Activated CD4-positive, alpha-beta T cell treated with anti-CD3 and anti-CD28 coated beads, Interleukin-2, amount 50 U/mL, for 16 hours (primary cell): ENCODE measurements at regions not wholly inside any gene's neighbourhood (a gene's known extent, or its start where the extent isn't known, plus 50 kb on each side); places are given as distances from the start of the nearest gene placed in this dataset.
"Not testable (repeated sequence)": the region's sequence is repeated elsewhere in the genome, so short reads cannot be mapped to it uniquely, and the experiment has no call there.

Experiments used
- DNase-seq: peaks from one replicate; pipeline ENCODE4 v3.0.0-alpha.2; 2020

- DNase-seq, result no peak
Measured at GRCh38 chr4:112776535-112776934, 139.6 kb downstream of the LARP7 start.

DNA sequence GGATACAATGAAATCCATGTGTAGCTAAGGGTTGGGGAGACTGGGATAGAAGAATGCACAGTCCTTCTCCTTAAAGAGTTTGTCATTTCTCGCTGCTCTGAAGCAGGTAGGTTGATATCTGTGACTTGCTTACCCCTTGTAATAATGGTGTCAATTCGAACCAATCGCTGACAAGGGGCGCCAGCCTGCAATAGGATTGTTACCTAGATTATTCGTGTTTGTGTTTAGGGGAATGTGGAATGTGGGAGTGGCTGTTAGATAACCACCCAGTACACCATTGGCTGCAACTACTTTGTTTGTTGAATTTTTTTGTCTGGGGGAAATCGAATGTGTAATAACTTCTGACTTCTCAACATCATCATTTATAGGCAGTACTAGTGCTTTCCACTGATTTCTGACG is 141.6 kb downstream of the LARP7 start:
- DNase-seq, result no peak

DNA sequence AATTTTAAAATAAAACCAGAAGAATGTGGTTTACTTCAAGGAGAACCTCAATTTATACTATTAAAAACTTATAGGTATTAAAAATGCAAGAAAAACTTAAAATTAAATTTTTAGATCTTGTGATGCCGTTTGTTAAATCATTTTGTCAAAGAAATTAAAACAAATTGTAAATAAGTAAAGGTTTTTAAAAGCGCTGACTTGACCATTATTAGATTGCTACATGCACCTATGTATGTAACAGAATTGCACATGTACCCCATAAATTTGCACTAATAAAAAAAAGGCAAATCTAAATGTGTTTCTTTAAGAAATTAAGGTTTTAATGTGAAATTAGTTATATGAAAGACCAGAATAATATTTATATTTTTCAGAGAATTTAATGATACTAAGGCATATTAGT is 156.1 kb downstream of the LARP7 start:
- DNase-seq, result no peak

DNA sequence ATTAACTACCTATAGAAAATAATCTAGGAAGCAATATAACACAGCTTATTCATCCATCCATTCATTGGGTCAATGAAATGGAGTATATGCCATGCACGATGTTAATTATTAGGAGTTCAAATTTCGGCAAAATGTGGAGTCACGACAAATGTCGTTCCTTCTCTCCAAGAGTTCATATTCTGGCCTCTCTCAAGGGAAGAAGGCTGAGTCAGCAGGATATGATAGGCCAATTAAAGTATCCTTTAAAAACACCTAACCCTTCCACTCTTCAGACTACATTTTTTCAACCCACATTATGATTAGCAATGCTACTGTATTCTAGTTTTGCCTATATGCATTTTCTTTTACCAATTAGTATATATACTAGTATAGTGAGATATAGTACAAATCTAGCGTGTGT is 163.1 kb downstream of the LARP7 start:
- DNase-seq, result no peak

DNA sequence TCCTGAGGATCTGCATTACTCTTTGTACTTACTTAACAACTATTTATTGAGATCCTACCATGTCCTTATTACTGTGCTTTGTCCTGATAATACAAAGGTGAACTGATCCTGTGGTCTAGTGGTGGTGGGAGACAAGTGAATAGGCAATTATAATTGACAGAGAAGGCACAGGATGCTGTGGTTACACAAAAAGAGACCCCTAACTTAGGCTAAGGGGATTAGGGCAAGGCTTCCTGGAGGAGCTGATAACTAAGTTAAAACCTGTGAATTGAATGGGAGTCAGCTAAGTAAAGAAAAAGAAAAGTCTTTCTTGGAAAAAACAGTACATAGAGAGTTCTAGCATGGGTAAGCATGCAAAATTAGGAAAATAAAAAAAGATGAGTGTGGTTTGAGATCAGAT is 164.4 kb downstream of the LARP7 start:
- DNase-seq, result no peak

- no peak for DNase-seq
Measured at GRCh38 chr4:112802780-112803179, 165.8 kb downstream of the LARP7 start.

GRCh38 chr4:112807083-112807482 is 170.1 kb downstream of the LARP7 start:
- DNase-seq, result no peak

GRCh38 chr4:112808001-112808400 is 171.1 kb downstream of the LARP7 start:
- DNase-seq, result no peak

- no peak for DNase-seq
Measured at GRCh38 chr4:112813790-112814189, 176.8 kb downstream of the LARP7 start.

GRCh38 chr4:112817933-112818593 is 181.1 kb downstream of the LARP7 start:
- peak; percentile 73 for DNase-seq

DNA sequence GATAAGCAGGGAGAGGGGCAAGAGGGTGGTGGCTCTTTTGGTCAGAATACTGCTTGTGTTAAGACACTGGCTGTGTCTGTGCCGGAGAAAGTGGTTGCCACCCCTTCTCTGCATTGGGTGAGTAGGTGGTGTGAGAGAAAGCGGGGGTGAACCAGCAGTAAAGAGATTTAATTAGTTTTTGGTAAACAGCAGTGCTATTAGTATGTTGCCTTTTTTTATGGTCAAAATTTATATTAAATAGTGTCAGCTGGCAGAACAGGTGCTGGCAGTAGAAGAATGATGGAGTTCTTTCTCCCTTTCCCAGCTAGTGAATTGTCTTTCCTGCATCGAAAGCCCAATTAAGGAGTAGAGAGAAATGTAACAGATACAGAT is 181.6 kb downstream of the LARP7 start:
- DNase-seq, result peak; percentile 12

GRCh38 chr4:112819729-112820128 is 182.8 kb downstream of the LARP7 start:
- no peak for DNase-seq

DNA sequence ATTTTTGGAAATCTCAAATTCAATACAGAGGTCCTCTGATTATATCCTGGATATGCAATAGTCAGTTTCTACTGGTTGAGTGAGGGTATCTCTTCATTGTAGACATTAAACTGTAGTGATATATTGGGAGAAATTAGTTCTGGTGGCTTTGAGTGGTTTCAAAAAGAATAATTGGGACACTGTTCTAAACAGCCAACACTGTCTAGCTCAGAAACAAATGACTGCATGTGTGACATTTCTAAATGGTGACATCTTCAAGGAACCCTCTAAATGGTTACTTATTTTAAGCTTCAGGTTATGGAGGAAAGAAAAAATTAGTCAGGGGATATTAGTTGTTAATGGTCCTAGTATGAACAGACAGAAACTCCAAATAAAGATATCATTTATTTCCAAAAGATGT is 186.2 kb downstream of the LARP7 start:
- no peak for DNase-seq

DNA sequence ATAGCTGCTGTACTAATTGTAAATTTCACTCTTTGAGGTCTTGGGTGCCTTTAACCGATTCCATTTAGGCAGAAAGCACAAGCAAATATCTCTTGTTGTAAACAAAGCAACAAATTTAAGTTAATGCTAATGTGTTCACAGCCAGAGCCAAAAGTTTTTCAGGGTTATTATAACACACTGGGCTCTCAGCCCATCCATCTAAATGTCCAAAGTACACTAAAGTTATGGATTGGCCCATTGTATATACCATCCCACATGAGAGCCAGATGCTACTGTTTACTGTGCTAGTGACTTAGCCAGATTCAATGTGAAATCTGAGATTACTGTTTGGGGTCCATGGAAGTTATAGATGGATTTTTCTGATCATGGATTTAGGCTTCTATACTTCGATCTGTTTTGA is 186.7 kb downstream of the LARP7 start:
- DNase-seq, result no peak

GRCh38 chr4:112830753-112831386 is 193.9 kb downstream of the LARP7 start:
- no peak for DNase-seq

DNA sequence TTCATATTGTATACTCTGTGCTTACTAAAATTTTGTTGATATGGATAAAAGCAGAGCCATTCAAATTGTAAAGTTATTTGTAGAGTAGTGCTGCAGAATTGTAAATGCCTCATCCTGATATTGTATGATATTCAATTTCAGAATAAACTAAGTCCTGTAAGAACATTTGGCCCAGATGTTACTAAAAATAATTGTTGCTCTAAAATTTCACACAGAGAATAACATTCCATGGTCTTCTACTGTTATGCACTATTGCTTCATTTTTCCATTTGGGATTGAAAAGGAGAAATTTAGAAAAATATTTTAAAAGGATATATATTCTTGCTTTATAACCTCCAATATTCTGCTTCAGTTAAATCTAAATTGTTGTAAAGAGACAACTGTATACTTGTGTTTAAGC is 195.6 kb downstream of the LARP7 start:
- no peak for DNase-seq

GRCh38 chr4:112836895-112837294 is 200.0 kb downstream of the LARP7 start:
- DNase-seq, result no peak

DNA sequence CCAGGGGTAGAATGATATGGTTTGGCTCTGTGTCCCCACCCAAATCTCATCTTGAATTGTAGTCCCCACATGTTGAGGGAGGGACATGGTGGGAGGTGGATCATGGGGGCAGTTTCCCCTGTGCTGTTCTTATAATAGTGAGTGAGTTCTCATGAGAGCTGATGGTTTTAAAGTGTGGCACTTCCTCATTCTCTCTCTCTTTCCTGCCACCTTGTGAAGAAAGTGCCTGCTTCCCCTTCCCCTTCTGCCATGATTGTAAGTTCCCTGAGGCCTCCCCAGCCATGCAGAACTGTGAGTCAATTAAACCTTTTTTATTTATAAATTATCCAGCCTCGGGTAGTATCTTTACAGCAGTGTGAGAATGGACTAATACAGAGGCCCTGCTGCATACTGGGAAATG is 201.1 kb downstream of the LARP7 start:
- not testable (repeated sequence) for DNase-seq

GRCh38 chr4:112840061-112840460 is 203.1 kb downstream of the LARP7 start:
- DNase-seq, result no peak

- DNase-seq, result no peak
Measured at GRCh38 chr4:112840619-112841018, 203.7 kb downstream of the LARP7 start.

GRCh38 chr4:112842513-112842912 is 205.6 kb downstream of the LARP7 start:
- no peak for DNase-seq

DNA sequence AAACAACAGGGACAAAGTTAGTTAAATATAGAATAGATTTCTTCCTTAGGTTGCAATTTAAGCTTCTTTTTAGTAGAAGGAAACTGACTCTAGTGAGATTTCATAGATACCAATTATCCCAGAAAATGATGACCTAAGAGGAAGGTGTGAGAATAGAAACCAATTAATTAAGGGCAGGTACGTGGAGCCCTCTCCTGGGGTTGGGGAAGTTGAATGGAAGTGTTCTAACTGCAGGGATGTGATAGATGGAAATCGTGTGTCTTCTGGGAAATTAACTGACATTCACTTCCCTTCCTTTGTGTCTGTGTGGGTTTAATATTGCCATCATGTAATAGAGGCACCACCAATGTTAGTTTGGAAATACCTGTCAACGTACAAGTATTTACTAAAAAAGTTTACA is 204.1 kb upstream of the ANK2 start:
- DNase-seq, result no peak

DNA sequence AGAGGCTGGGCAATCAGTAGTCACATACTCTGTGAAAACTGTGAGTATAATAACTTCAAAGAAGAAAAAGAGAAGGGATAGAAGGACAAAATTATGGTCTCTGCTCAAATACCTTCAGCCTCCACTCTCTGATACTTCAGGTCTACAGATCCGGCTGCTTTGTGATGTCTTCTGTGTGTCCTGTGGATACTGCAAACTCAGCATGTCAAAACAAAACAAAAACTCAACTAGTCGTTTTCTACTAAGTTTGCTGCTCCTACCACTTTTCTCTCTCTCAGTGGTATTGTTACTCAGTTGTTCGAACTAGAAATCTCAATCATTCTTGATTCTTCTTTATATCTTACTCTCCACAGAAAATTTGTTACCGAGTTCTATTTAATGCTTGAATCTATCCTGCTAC is 202.4 kb upstream of the ANK2 start:
- no peak for DNase-seq

GRCh38 chr4:112847781-112848180 is 201.7 kb upstream of the ANK2 start:
- no peak for DNase-seq

GRCh38 chr4:112848911-112849310 is 200.5 kb upstream of the ANK2 start:
- DNase-seq, result no peak
